Chondrocyte (in vitro differentiated cells): ENCODE measurements at regions not wholly inside any gene's neighbourhood (a gene's known extent, or its start where the extent isn't known, plus 50 kb on each side); places are given as distances from the start of the nearest gene placed in this dataset.

Experiments used
- DNase-seq: peaks from one replicate; pipeline ENCODE4 v3.0.0; 2021; ENCODE audit warnings: mixed read lengths, low spot score
- H3K27ac Mint-ChIP-seq: one replicate; pipeline ENCODE4 v1.8.0; 2021; ENCODE audit warnings: mild to moderate bottlenecking, moderate library complexity, mixed read lengths; ENCODE audit not compliant: unreplicated experiment
- H3K27me3 Mint-ChIP-seq: 2 replicates; pipeline ENCODE4 v1.8.0; 2021; ENCODE audit warnings: low read depth, mixed read lengths
- H3K36me3 Mint-ChIP-seq: 2 replicates; pipeline ENCODE4 v1.8.0; 2021; ENCODE audit warnings: low read depth, mixed read lengths
- H3K4me1 Mint-ChIP-seq: 2 replicates; pipeline ENCODE4 v1.8.0; 2021; ENCODE audit warnings: low read depth, mild to moderate bottlenecking, mixed read lengths
- H3K4me3 Mint-ChIP-seq: one replicate; pipeline ENCODE4 v1.8.0; 2021; ENCODE audit warnings: mild to moderate bottlenecking, moderate library complexity, mixed read lengths; ENCODE audit not compliant: unreplicated experiment
- H3K9me3 Mint-ChIP-seq: 2 replicates; pipeline ENCODE4 v1.8.0; 2021; ENCODE audit warnings: low read depth, mixed read lengths
- CTCF ChIP-seq: fragments of 200-600 bp; sonication (generic); IDR thresholded peaks from 2 replicates; pipeline ENCODE4 v1.5.0; 2021; ENCODE audit warnings: antibody characterized with exemption, mild to moderate bottlenecking, moderate library complexity

- TF ChIP-seq CTCF: no peak
- no peak overlapping the region for H3K4me3 Mint-ChIP-seq
- H3K27me3 Mint-ChIP-seq: no peaks in the 10 kb centered on the region
- H3K9me3 Mint-ChIP-seq: peaks cover 2% of the 10 kb centered on the region
- H3K4me1 Mint-ChIP-seq: no peaks in the 10 kb centered on the region
- no peak overlapping the region for H3K27ac Mint-ChIP-seq
- DNase-seq: no peak
- no peaks in the 10 kb centered on the region for H3K36me3 Mint-ChIP-seq
Observed at GRCh38 chrX:94365736-94366135, 691.7 kb downstream of the FAM133A start.

- Mint-ChIP-seq H3K27ac (no peak overlapping the region), H3K4me1 (no peaks in the 10 kb centered on the region), H3K9me3 (peaks cover 9% of the 10 kb centered on the region), H3K4me3 (no peak overlapping the region), H3K27me3 (no peaks in the 10 kb centered on the region), H3K36me3 (no peaks in the 10 kb centered on the region)
- TF ChIP-seq CTCF: no peak
- DNase-seq: no peak
Observed at GRCh38 chrX:94366616-94367015, 692.6 kb downstream of the FAM133A start.

GRCh38 chrX:94389044-94389443, 715.0 kb downstream of the FAM133A start:
- no peak overlapping the region for H3K27ac Mint-ChIP-seq
- peaks cover 35% of the 10 kb centered on the region for H3K9me3 Mint-ChIP-seq
- no peaks in the 10 kb centered on the region for H3K36me3 Mint-ChIP-seq
- no peak for DNase-seq
- TF ChIP-seq CTCF: no peak
- H3K27me3 Mint-ChIP-seq: no peaks in the 10 kb centered on the region
- H3K4me1 Mint-ChIP-seq: no peaks in the 10 kb centered on the region
- no peak overlapping the region for H3K4me3 Mint-ChIP-seq

- Mint-ChIP-seq H3K4me1 (no peaks in the 10 kb centered on the region), H3K9me3 (peaks cover 37% of the 10 kb centered on the region), H3K4me3 (no peak overlapping the region), H3K36me3 (no peaks in the 10 kb centered on the region), H3K27ac (no peak overlapping the region), H3K27me3 (peaks cover 2% of the 10 kb centered on the region)
- TF ChIP-seq CTCF: no peak
- no peak for DNase-seq
Observed at GRCh38 chrX:94400488-94400887, 726.5 kb downstream of the FAM133A start.

- H3K27ac Mint-ChIP-seq: no peak overlapping the region
- H3K36me3 Mint-ChIP-seq: no peaks in the 10 kb centered on the region
Observed at GRCh38 chrX:94401426-94401825, 727.4 kb downstream of the FAM133A start.

More at GRCh38 chrX:94401426-94401825, 727.4 kb downstream of the FAM133A start:
- Mint-ChIP-seq H3K9me3 (peaks cover 34% of the 10 kb centered on the region), H3K4me1 (no peaks in the 10 kb centered on the region), H3K27me3 (peaks cover 2% of the 10 kb centered on the region), H3K4me3 (no peak overlapping the region)
- no peak for DNase-seq
- TF ChIP-seq CTCF: no peak
